ENCODE measurements at regions not wholly inside any gene's neighbourhood (a gene's known extent, or its start where the extent isn't known, plus 50 kb on each side); places are given as distances from the start of the nearest gene placed in this dataset.

GRCh38 chr12:66765204-66765603, 86.3 kb upstream of the GRIP1 start:
- TF ChIP-seq CTCF (IDR thresholded peaks at IDR 0.05) (no peak), POLR2A (IDR thresholded peaks at IDR 0.05) (no peak)

Data from tibial nerve (tissue), 3 donors.